H9 (cell line): ENCODE measurements at regions not wholly inside any gene's neighbourhood (a gene's known extent, or its start where the extent isn't known, plus 50 kb on each side); places are given as distances from the start of the nearest gene placed in this dataset.

Experiments
- DNase-seq: peaks from one replicate; pipeline ENCODE4 v3.0.0-alpha.2; 2017
- H2AFZ ChIP-seq: one replicate; pipeline ENCODE4 v1.6.1; 2013; ENCODE audit warnings: mild to moderate bottlenecking, low read length, control low read depth, moderate library complexity
- H2AK5ac ChIP-seq: 2 replicates; pipeline ENCODE4 v1.6.1; 2013; ENCODE audit warnings: low read length, control low read depth, mixed read lengths; ENCODE audit not compliant: insufficient read length
- H2BK120ac ChIP-seq: one replicate; pipeline ENCODE4 v1.6.1; 2013; ENCODE audit warnings: low read depth, mild to moderate bottlenecking, low read length, control low read depth, inconsistent platforms; ENCODE audit not compliant: poor library complexity, severe bottlenecking
- H2BK12ac ChIP-seq: 2 replicates; pipeline ENCODE4 v1.6.1; 2013; ENCODE audit warnings: low read length, control low read depth, mixed read lengths, low read depth; ENCODE audit not compliant: insufficient read length
- H2BK15ac ChIP-seq: 2 replicates; pipeline ENCODE4 v1.6.1; 2013; ENCODE audit warnings: low read depth, low read length, control low read depth
- H2BK20ac ChIP-seq: one replicate; pipeline ENCODE4 v1.6.1; 2013; ENCODE audit warnings: low read depth, mild to moderate bottlenecking, low read length, control low read depth, inconsistent platforms; ENCODE audit not compliant: poor library complexity, severe bottlenecking
- H2BK5ac ChIP-seq: 2 replicates; pipeline ENCODE4 v1.6.1; 2013; ENCODE audit warnings: low read length, control low read depth, mixed read lengths; ENCODE audit not compliant: insufficient read length
- H3K14ac ChIP-seq: 2 replicates; pipeline ENCODE4 v1.6.1; 2013; ENCODE audit warnings: low read length, control low read depth; ENCODE audit not compliant: insufficient read depth
- H3K18ac ChIP-seq: 2 replicates; pipeline ENCODE4 v1.6.1; 2013; ENCODE audit warnings: low read depth, mild to moderate bottlenecking, mixed read lengths, low read length, control low read depth; ENCODE audit not compliant: insufficient read length
- H3K23ac ChIP-seq: 2 replicates; pipeline ENCODE4 v1.6.1; 2013; ENCODE audit warnings: low read length, control low read depth, mixed read lengths, low read depth; ENCODE audit not compliant: insufficient read length
- H3K23me2 ChIP-seq: 2 replicates; pipeline ENCODE4 v1.6.1; 2013; ENCODE audit warnings: low read depth, mild to moderate bottlenecking, mixed read lengths, low read length, control low read depth; ENCODE audit not compliant: insufficient read length, poor library complexity, severe bottlenecking
- H3K27ac ChIP-seq: 2 replicates; pipeline ENCODE4 v1.5.1; 2013; ENCODE audit warnings: low read length, control low read depth, mixed read lengths, low read depth; ENCODE audit not compliant: insufficient read length
- H3K27me3 ChIP-seq: 2 replicates; pipeline ENCODE4 v1.6.1; 2013; ENCODE audit warnings: low read length, control low read depth, inconsistent platforms; ENCODE audit not compliant: insufficient read depth
- H3K4ac ChIP-seq: 2 replicates; pipeline ENCODE4 v1.6.1; 2013; ENCODE audit warnings: low read depth, mild to moderate bottlenecking, control low read depth, inconsistent platforms, low read length, moderate library complexity
- H3K4me1 ChIP-seq: 2 replicates; pipeline ENCODE4 v1.6.1; 2013; ENCODE audit warnings: low read length, control low read depth, inconsistent platforms; ENCODE audit not compliant: insufficient read depth
- H3K4me2 ChIP-seq: 2 replicates; pipeline ENCODE4 v1.6.1; 2013; ENCODE audit warnings: low read length, control low read depth, mixed read lengths; ENCODE audit not compliant: insufficient read length, insufficient read depth
- H3K56ac ChIP-seq: 2 replicates; pipeline ENCODE4 v1.6.1; 2013; ENCODE audit warnings: low read depth, mild to moderate bottlenecking, mixed read lengths, low read length, control low read depth; ENCODE audit not compliant: insufficient read length
- H3K79me1 ChIP-seq: 2 replicates; pipeline ENCODE4 v1.6.1; 2013; ENCODE audit warnings: low read depth, mild to moderate bottlenecking, moderate library complexity, low read length, control low read depth, inconsistent platforms; ENCODE audit not compliant: insufficient read depth, poor library complexity, severe bottlenecking
- H3K79me2 ChIP-seq: 2 replicates; pipeline ENCODE4 v1.6.1; 2013; ENCODE audit warnings: low read length, control low read depth, inconsistent platforms; ENCODE audit not compliant: insufficient read depth
- H3K9ac ChIP-seq: 2 replicates; pipeline ENCODE4 v1.6.1; 2013; ENCODE audit warnings: low read length, control low read depth, mixed read lengths; ENCODE audit not compliant: insufficient read length; ENCODE audit errors: extremely low read depth
- H3K9me3 ChIP-seq: one replicate; pipeline ENCODE4 v1.6.1; 2013; ENCODE audit warnings: low read depth, low read length, inconsistent platforms; ENCODE audit not compliant: control insufficient read depth
- H3T11ph ChIP-seq: one replicate; pipeline ENCODE4 v1.6.1; 2013; ENCODE audit warnings: mild to moderate bottlenecking, low read length, control low read depth, inconsistent platforms
- H4K20me1 ChIP-seq: one replicate; pipeline ENCODE4 v1.6.1; 2013; ENCODE audit not compliant: control insufficient read depth, insufficient read length, insufficient read depth
- H4K5ac ChIP-seq: 2 replicates; pipeline ENCODE4 v1.6.1; 2013; ENCODE audit warnings: low read depth, mild to moderate bottlenecking, mixed read lengths, low read length, control low read depth; ENCODE audit not compliant: insufficient read length
- H4K8ac ChIP-seq: replicated peaks from 2 replicates; pipeline ENCODE4 v1.6.1; 2013; ENCODE audit warnings: low read length, control low read depth, mixed read lengths, low read depth; ENCODE audit not compliant: insufficient read length
- H4K91ac ChIP-seq: 2 replicates; pipeline ENCODE4 v1.6.1; 2013; ENCODE audit warnings: low read depth, mild to moderate bottlenecking, moderate library complexity, mixed read lengths, low read length, control low read depth; ENCODE audit not compliant: insufficient read length
- H3K27ac Mint-ChIP-seq, 3 experiments: 2 replicates in 2 of 3; 3 replicates in 1 of 3; pipeline ENCODE4 v1.8.0; 2020 to 2021; ENCODE audit warnings: mixed read lengths in 3 of 3, mild to moderate bottlenecking in 1 of 3, moderate library complexity in 1 of 3
- H3K27me3 Mint-ChIP-seq: 2 replicates; pipeline ENCODE4 v1.8.0; 2021; ENCODE audit warnings: low read depth, mild to moderate bottlenecking, moderate library complexity, mixed read lengths
- H3K36me3 Mint-ChIP-seq, 3 experiments: 2 replicates in 2 of 3; 3 replicates in 1 of 3; pipeline ENCODE4 v1.8.0; 2020 to 2021; ENCODE audit warnings: low read depth in 3 of 3, mixed read lengths in 3 of 3; ENCODE audit not compliant: insufficient read depth in 1 of 3
- H3K4me1 Mint-ChIP-seq, 2 experiments: 2 replicates each; pipeline ENCODE4 v1.8.0; 2020; ENCODE audit warnings: mixed read lengths in 2 of 2
- H3K4me3 Mint-ChIP-seq, 2 experiments: 2 replicates in 1 of 2; 3 replicates in 1 of 2; pipeline ENCODE4 v1.8.0; 2020 to 2021; ENCODE audit warnings: mild to moderate bottlenecking in 2 of 2, mixed read lengths in 2 of 2, moderate library complexity in 1 of 2
- H3K9me3 Mint-ChIP-seq, 2 experiments: 2 replicates in 1 of 2; 3 replicates in 1 of 2; pipeline ENCODE4 v1.8.0; 2020; ENCODE audit warnings: mild to moderate bottlenecking in 2 of 2, mixed read lengths in 2 of 2, moderate library complexity in 1 of 2
- TF ChIP-seq, protein P1 (sequence below): fragments of 200-600 bp; sonication (generic); conservative IDR thresholded peaks from 3 replicates; pipeline ENCODE4 v1.8.0; 2021; ENCODE audit warnings: antibody characterized with exemption, mild to moderate bottlenecking

DNA sequence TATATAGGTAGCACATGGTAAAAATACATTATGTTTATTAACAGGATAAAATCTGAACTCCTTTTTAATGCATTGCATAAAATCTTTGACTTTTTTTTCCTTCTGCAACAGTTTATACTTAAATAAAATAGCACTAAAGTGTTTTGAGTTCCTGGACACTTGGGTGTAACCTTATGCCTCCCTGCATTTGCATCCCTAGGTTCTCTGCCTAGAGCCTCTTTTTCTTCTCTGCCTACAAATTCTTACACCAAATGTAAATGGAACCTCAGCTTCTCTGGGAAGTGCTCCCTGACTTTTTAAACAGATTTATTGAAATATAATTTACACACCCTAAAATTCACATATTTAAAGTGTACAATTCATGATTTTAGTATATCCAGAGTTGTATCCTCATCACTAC is 1017.6 kb downstream of the CNTNAP5 start:
- no peak overlapping the region for H4K5ac ChIP-seq
- no peak for DNase-seq
- no peak overlapping the region for H2AFZ ChIP-seq
- no peaks in the 10 kb centered on the region for H3K27me3 ChIP-seq
- no peak overlapping the region for H3K14ac ChIP-seq
- H3K79me2 ChIP-seq = no peaks in the 10 kb centered on the region
- Mint-ChIP-seq H3K27me3 (no peaks in the 10 kb centered on the region), H3K9me3 (peaks cover 0 to under 1% of the 10 kb centered on the region in 2 experiments; a peak in 1 of 5 replicates), H3K27ac (no peak overlapping the region), H3K4me1 (peaks cover 0 to 6% of the 10 kb centered on the region in 2 experiments; a peak in 1 of 4 replicates), H3K4me3 (no peak overlapping the region), H3K36me3 (peaks cover 0 to 1% (median 0%) of the 10 kb centered on the region in 3 experiments; a peak in 1 of 7 replicates)
- H3K9ac ChIP-seq = no peak overlapping the region
- no peak overlapping the region for H3K18ac ChIP-seq
- no peaks in the 10 kb centered on the region for H4K20me1 ChIP-seq
- no peak overlapping the region for H3K4me2 ChIP-seq
- no peaks in the 10 kb centered on the region for H3K23me2 ChIP-seq
- no peak overlapping the region for H3K56ac ChIP-seq
- no peaks in the 10 kb centered on the region for H3K4me1 ChIP-seq
- H3K23ac ChIP-seq = no peak overlapping the region
- H3K9me3 ChIP-seq = no peaks in the 10 kb centered on the region
- H3K79me1 ChIP-seq = no peaks in the 10 kb centered on the region
- H4K8ac ChIP-seq = no peak overlapping the region
- no peak overlapping the region for H3K27ac ChIP-seq
- no peak overlapping the region for H2BK12ac ChIP-seq
- no peak overlapping the region for H2BK15ac ChIP-seq
- no peak overlapping the region for H2BK120ac ChIP-seq
- no peak overlapping the region for H3K4ac ChIP-seq
- TF ChIP-seq, protein P1, sequence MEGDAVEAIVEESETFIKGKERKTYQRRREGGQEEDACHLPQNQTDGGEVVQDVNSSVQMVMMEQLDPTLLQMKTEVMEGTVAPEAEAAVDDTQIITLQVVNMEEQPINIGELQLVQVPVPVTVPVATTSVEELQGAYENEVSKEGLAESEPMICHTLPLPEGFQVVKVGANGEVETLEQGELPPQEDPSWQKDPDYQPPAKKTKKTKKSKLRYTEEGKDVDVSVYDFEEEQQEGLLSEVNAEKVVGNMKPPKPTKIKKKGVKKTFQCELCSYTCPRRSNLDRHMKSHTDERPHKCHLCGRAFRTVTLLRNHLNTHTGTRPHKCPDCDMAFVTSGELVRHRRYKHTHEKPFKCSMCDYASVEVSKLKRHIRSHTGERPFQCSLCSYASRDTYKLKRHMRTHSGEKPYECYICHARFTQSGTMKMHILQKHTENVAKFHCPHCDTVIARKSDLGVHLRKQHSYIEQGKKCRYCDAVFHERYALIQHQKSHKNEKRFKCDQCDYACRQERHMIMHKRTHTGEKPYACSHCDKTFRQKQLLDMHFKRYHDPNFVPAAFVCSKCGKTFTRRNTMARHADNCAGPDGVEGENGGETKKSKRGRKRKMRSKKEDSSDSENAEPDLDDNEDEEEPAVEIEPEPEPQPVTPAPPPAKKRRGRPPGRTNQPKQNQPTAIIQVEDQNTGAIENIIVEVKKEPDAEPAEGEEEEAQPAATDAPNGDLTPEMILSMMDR = no peak
- no peak overlapping the region for H4K91ac ChIP-seq
- H2BK20ac ChIP-seq = no peak overlapping the region
- H2BK5ac ChIP-seq = no peak overlapping the region
- no peak overlapping the region for H3T11ph ChIP-seq
- H2AK5ac ChIP-seq = no peak overlapping the region
